ENCODE measurements at regions not wholly inside any gene's neighbourhood (a gene's known extent, or its start where the extent isn't known, plus 50 kb on each side); places are given as distances from the start of the nearest gene placed in this dataset.

- TF ChIP-seq TEAD4 (IDR thresholded peaks at IDR 0.05; ENCODE audit: borderline replicate concordance, insufficient read depth) (no peak), IRF3 (IDR thresholded peaks at IDR 0.05; ENCODE audit: low read depth, low read length) (no peak), ELF1 (IDR thresholded peaks at IDR 0.05) (no peak), POLR2AphosphoS5 (IDR thresholded peaks at IDR 0.05; ENCODE audit: low read depth, low read length) (no peak), SIN3A (IDR thresholded peaks at IDR 0.05; ENCODE audit: borderline replicate concordance, low read depth, low read length) (no peak), EZH2phosphoT487 (IDR thresholded peaks at IDR 0.05; ENCODE audit: borderline replicate concordance, low read depth) (no peak), CTCF (IDR thresholded peaks at IDR 0.05) (no peak), RFX5 (IDR thresholded peaks at IDR 0.05; ENCODE audit: low read length) (no peak), USF2 (IDR thresholded peaks at IDR 0.05; ENCODE audit: borderline replicate concordance, low read depth, low read length) (no peak), REST (IDR thresholded peaks at IDR 0.05; ENCODE audit: low read depth, low read length) (no peak)
Measured at GRCh38 chr13:71316792-71317363, 550.1 kb downstream of the DACH1 start.
